LNCAP (cell line): ENCODE measurements at regions not wholly inside any gene's neighbourhood (a gene's known extent, or its start where the extent isn't known, plus 50 kb on each side); places are given as distances from the start of the nearest gene placed in this dataset.

ENCODE experiments used
- TF ChIP-seq, protein P1 (sequence below): fragments of 450-650 bp; IDR thresholded peaks from 2 replicates; pipeline ENCODE4 v1.5.1; 2017; ENCODE audit warnings: mild to moderate bottlenecking

DNA sequence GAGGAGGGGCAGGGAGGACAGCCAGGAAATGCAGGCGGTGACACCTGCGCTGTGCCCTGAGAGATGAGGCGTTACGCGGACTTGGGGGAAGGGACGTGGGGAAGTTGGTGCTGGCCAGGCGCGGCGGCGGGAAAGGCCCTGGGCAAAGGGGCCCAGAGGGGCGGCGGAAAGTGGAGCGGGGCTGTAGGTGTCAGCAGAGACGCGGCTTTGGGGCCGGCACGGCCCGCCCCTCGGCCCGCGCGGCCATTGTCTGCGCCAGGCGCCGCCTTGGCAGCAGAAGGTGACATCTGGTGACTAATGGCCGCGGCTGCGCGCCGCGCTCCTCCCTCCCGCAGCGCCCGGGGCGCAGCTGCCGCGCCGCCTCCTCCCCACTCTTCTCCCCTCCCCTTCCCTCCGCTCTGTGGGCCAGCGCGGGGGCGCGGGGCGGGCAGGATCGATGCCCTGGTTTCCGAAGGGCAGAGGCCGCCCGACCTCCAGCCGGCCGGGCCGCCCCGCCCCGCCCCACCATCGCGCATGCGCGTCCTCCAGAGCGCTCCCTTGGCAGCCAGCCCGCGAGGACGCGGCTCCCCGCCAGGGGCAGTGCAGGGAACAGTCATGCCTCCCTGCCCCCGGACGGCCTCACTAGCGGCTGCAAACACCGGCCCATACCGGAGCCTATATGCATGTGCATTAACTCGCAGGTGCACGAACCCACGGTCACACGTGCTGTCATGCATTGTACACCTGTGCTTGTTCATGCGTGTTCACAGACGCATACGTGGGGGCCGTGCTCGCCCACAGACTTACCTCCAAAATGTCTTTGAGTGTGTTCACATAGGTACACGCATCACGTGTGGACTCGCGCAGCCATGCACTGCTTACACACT is 269.6 kb downstream of the RPS24 start:
- TF ChIP-seq, protein P1, sequence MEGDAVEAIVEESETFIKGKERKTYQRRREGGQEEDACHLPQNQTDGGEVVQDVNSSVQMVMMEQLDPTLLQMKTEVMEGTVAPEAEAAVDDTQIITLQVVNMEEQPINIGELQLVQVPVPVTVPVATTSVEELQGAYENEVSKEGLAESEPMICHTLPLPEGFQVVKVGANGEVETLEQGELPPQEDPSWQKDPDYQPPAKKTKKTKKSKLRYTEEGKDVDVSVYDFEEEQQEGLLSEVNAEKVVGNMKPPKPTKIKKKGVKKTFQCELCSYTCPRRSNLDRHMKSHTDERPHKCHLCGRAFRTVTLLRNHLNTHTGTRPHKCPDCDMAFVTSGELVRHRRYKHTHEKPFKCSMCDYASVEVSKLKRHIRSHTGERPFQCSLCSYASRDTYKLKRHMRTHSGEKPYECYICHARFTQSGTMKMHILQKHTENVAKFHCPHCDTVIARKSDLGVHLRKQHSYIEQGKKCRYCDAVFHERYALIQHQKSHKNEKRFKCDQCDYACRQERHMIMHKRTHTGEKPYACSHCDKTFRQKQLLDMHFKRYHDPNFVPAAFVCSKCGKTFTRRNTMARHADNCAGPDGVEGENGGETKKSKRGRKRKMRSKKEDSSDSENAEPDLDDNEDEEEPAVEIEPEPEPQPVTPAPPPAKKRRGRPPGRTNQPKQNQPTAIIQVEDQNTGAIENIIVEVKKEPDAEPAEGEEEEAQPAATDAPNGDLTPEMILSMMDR, result peak; percentile 47

DNA sequence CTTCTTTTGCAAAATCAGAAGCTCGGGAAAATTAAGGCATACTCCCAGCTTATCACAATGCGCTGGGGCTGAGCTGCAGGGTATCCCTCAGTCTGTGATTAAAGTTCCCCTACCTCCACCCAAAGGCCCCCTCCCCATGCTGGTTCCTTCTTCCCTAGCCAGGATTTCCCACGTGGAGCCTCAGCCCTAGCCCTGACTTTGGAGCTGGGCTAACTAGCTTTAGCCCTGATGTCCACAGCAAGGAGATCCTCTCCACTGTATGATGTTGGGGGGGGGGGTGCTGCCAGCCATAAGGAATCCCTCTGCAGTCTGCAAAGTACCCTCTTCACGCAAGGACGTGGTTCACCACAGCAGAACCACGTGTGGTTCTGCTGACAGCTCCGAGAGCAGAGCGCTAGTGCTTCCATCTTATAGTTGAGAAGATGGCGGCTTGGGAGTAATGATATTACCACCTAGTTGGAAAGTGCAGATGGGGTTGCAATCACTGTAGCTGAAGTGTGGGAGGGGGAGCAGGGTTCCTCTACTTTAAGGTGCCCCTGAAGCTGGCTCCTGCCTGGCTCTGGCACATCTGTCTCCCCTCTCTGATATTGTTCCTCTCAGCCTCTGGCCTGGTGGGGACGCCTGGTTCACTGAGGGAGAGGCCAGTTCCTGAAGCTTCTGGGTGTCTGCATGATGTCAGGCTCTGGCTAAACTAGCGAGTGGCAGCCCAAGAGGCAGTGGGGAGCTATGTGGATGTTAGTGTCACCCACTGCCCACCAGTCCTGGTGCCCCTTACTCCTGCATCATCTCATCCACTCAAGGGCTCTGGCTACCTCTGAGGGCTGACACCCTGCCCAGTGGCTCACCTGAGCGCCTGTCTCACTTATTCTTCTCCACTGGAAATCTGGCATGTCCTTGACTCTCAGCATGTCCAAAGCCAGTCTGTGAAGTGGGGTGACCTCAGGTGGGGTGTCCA is 270.7 kb downstream of the RPS24 start:
- TF ChIP-seq, protein P1, result no peak

DNA sequence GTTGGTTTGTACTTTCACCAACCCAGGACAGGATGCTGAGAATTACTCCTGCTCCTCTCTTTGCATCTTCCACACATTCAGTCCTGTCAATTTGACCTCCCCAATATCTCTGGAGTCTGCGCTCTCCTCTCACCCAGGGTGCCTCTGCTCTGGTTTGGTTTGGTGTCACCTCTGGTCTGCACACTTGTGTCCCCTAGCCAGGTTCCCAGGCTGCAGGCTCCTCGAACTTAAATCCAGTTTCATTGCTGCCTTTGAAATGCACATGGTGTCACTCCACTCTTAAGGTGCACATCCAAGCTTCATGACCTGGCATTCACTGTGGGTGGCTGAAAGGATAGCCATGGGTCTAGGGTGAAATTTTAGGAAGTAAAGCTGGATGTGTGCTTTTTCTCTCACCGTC is 271.6 kb downstream of the RPS24 start:
- TF ChIP-seq, protein P1, result no peak

DNA sequence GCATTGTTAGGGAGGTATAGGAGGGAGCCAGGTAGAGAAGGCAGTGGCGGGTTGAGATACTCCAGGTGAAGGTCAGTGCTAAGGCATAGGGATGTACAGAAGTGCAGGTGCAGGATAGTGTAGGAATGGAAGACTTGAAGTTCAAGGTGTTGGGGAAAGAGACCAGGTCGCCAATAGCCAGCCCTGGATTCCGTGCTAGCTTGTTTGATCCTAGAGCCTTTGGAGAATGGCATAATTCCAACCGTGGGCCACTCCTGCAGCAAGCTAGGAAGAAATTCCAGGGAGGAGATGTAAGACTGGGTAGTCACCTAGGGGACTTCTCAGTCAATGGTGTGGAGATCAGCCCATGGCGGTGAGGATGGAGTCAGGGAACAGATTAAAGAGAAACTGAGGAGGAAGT is 272.7 kb downstream of the RPS24 start:
- TF ChIP-seq, protein P1, result no peak

DNA sequence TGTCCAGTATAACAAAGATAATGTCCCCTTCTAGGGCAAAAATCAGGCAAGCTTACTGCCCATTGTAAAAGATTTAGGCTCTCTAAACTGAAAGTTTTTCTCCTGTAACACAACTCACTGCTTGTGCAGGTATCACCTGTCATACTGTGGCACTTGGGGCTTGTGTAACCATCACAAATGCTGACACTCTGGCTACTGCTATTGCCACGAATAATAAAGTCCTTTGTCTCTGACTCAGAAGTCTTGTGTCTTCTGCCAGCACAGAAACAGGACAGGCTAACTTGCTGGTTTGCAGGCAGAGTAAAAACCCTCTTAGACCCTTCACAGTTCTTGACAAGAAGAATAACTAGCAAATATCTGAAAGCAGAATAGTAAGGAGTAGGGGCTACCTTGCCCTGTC is 273.9 kb downstream of the RPS24 start:
- TF ChIP-seq, protein P1, result no peak

DNA sequence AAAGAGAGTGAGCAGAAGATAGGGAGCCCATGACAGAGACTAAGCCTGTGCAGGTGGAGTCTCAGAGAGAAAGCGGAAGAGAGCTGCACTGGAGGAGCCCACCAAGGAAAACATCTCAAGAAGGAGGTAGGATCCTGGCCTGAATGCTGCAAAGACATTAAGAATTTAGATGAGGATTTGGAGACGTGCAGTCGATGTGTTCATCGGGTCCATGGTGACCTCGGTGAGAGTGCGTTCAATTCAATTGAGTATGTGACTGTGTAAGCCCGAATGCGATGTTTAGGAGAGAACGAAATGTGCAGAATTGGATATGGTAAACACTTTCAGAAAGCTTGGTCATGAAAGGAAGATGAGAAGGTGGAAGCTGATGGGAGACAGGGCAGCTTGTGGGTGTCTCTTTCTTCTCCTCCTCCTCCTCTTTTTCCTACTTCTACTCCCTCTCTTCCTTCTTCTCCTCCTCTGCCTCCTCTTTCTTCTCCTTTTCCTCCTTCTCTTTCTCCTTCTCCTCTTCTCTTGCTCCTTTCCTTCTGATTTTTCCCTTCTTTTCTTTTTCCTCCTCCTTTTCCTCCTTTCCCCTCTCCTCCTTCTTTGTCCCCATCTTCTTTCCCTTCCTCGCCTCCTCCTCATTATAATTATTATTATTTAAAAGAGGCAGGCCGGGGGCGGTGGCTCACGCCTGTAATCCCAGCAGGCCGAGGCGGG is 276.0 kb downstream of the RPS24 start:
- TF ChIP-seq, protein P1, result no peak

DNA sequence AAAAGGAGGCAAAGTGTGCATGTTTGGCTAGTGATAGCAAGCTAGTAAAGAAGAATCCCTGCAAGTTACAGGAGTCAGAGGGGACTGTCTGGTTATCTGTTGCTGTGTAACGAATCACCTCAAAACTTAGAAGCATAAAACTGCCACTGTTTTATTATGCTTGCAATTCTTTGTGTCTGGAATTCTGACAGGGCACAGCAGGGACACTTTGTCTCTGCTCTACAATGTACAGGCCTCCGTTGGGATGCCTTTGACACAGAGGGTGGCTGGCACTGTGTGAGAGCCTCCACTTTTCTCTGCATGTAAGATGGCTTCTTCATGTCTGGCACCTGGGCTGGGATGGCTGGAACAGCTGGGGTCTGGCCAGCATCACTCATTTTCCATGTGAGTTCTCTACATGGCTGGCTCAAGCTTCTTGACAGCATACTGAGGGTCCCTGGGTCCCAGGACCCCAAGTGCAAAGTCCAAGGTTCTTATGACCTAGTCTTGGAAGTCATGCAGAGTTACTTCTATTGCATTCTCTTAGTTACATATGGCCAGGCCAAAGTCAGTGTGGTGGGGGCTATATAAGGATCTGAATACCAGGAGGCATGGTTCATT is 276.9 kb downstream of the RPS24 start:
- TF ChIP-seq, protein P1, result no peak
